ENCODE measurements at regions not wholly inside any gene's neighbourhood (a gene's known extent, or its start where the extent isn't known, plus 50 kb on each side); places are given as distances from the start of the nearest gene placed in this dataset.

DNA sequence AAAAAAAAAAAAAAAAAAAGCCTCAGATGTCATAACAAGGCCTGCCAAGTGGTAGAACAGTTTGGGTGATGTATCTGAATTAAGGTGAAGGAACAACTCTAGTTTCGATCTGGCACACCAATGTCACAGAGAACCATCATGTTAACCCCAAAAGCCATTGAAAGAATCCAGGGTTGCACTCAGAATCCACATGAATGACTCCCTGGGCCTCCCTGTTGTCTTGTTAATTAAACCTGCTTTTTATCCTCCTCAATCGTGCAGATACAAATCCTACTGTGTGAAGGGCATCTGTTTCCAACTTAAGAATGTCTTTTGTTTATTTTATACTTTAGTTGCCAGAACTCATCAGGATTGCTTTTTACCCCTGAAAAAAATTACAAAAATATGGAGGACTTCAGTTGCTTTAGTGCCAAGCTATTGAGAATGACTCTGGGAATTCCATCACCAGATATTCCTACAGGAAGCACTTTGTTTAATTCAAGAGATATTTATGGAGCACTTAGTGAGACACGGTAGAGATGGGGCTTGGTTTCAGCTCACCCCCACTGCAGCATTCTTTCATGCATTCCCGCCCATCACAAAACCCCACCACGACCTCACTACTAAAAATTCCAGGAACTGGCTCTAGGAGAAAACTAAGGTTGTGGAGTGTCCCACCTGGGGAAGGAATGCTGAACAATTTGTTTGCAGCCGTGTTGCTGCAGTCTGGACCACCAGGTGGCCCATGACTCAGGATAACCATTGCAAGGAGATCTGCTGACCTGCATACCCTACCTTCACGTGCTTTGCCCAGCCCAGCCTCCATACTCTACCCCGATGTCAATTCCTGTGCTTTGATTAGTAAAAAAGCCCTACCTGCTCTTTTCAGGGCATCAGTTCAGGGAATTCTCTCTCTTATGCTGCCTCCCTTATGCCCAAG, 63.8 kb upstream of the GPRC5B start:
- TF ChIP-seq, protein P1, sequence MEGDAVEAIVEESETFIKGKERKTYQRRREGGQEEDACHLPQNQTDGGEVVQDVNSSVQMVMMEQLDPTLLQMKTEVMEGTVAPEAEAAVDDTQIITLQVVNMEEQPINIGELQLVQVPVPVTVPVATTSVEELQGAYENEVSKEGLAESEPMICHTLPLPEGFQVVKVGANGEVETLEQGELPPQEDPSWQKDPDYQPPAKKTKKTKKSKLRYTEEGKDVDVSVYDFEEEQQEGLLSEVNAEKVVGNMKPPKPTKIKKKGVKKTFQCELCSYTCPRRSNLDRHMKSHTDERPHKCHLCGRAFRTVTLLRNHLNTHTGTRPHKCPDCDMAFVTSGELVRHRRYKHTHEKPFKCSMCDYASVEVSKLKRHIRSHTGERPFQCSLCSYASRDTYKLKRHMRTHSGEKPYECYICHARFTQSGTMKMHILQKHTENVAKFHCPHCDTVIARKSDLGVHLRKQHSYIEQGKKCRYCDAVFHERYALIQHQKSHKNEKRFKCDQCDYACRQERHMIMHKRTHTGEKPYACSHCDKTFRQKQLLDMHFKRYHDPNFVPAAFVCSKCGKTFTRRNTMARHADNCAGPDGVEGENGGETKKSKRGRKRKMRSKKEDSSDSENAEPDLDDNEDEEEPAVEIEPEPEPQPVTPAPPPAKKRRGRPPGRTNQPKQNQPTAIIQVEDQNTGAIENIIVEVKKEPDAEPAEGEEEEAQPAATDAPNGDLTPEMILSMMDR (IDR thresholded peaks at IDR 0.05; ENCODE audit: insufficient read depth, low read length, poor library complexity, severe bottlenecking) = no peak
- Histone ChIP-seq H3K4me3 (ENCODE audit: low read depth, low read length) (no peak overlapping the region), H3K27me3 (ENCODE audit: control insufficient read depth, insufficient read depth, low read length) (no peaks in the 10 kb centered on the region), H3K36me3 (ENCODE audit: control insufficient read depth, insufficient read depth, low read length) (no peaks in the 10 kb centered on the region)
- no peak for DNase-seq (ENCODE audit: low read depth)

GRCh38 chr16:19945934-19946333, 61.3 kb upstream of the GPRC5B start:
- DNase-seq (ENCODE audit: low read depth) = no peak
- TF ChIP-seq, protein P1 (IDR thresholded peaks at IDR 0.05; ENCODE audit: insufficient read depth, low read length, poor library complexity, severe bottlenecking) = no peak
- Histone ChIP-seq H3K27me3 (ENCODE audit: control insufficient read depth, insufficient read depth, low read length) (no peaks in the 10 kb centered on the region), H3K4me3 (ENCODE audit: low read depth, low read length) (no peak overlapping the region), H3K36me3 (ENCODE audit: control insufficient read depth, insufficient read depth, low read length) (no peaks in the 10 kb centered on the region)

DNA sequence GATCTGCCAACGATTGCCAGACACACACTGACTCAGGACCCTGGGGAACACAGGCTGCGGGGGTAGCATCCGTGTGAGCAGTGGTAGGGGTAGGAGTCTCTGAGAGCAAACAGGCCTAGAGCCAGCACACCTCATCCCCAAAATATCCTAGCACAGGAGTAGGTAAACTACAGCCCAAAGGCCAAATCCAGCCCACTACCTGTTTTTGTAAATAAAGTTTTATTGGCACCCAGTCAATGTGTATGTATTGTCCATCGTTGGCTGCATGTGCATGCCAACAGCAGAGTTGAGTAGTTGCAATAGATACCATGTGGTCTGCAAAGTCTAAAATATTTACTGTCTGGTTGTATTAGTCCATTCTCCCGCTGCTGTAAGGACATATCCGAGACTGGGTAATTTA, 55.5 kb upstream of the GPRC5B start:
- Histone ChIP-seq H3K4me3 (ENCODE audit: low read depth, low read length) (no peak overlapping the region), H3K36me3 (ENCODE audit: control insufficient read depth, insufficient read depth, low read length) (no peaks in the 10 kb centered on the region), H3K27me3 (ENCODE audit: control insufficient read depth, insufficient read depth, low read length) (no peaks in the 10 kb centered on the region)
- TF ChIP-seq, protein P1 (IDR thresholded peaks at IDR 0.05; ENCODE audit: insufficient read depth, low read length, poor library complexity, severe bottlenecking) = no peak
- DNase-seq (ENCODE audit: low read depth) = no peak

- DNase-seq (ENCODE audit: low read depth) = no peak
- H3K36me3 ChIP-seq (ENCODE audit: control insufficient read depth, insufficient read depth, low read length) = no peaks in the 10 kb centered on the region
- no peaks in the 10 kb centered on the region for H3K27me3 ChIP-seq (ENCODE audit: control insufficient read depth, insufficient read depth, low read length)
- H3K4me3 ChIP-seq (ENCODE audit: low read depth, low read length) = no peak overlapping the region
- TF ChIP-seq, protein P1 (IDR thresholded peaks at IDR 0.05; ENCODE audit: insufficient read depth, low read length, poor library complexity, severe bottlenecking) = no peak
These were observed 54.9 kb upstream of the GPRC5B start for GRCh38 chr16:19939553-19939952.

DNA sequence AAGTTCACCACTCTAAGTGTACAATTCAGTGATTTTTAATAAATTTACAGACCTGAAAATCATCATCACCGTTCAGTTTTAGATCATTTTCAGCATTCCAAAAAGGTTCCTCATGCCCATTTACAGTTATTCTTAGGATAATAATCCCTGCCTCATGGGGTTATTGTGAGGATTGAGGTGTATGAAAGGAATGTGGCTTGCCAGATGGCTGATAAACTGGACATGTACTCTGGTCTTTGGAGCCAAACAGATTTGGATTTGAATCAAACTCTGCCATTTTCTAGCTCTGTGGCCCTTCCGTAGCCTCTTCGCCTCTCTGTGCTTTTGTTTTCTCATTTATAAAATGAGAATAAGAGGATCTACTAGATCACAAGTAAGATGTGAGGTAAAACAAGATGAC, 53.9 kb upstream of the GPRC5B start:
- DNase-seq (ENCODE audit: low read depth) = no peak
- Histone ChIP-seq H3K4me3 (ENCODE audit: low read depth, low read length) (no peak overlapping the region), H3K27me3 (ENCODE audit: control insufficient read depth, insufficient read depth, low read length) (no peaks in the 10 kb centered on the region), H3K36me3 (ENCODE audit: control insufficient read depth, insufficient read depth, low read length) (no peaks in the 10 kb centered on the region)
- TF ChIP-seq, protein P1 (IDR thresholded peaks at IDR 0.05; ENCODE audit: insufficient read depth, low read length, poor library complexity, severe bottlenecking) = no peak

GRCh38 chr16:19936441-19936840, 51.8 kb upstream of the GPRC5B start:
- Histone ChIP-seq H3K4me3 (ENCODE audit: low read depth, low read length) (no peak overlapping the region), H3K36me3 (ENCODE audit: control insufficient read depth, insufficient read depth, low read length) (no peaks in the 10 kb centered on the region), H3K27me3 (ENCODE audit: control insufficient read depth, insufficient read depth, low read length) (no peaks in the 10 kb centered on the region)
- DNase-seq (ENCODE audit: low read depth) = no peak
- TF ChIP-seq, protein P1 (IDR thresholded peaks at IDR 0.05; ENCODE audit: insufficient read depth, low read length, poor library complexity, severe bottlenecking) = no peak

All from kidney epithelial cell (primary cell).